ENCODE measurements at regions not wholly inside any gene's neighbourhood (a gene's known extent, or its start where the extent isn't known, plus 50 kb on each side); places are given as distances from the start of the nearest gene placed in this dataset.
"Not testable (repeated sequence)": the region's sequence is repeated elsewhere in the genome, so short reads cannot be mapped to it uniquely, and the experiment has no call there.

DNA sequence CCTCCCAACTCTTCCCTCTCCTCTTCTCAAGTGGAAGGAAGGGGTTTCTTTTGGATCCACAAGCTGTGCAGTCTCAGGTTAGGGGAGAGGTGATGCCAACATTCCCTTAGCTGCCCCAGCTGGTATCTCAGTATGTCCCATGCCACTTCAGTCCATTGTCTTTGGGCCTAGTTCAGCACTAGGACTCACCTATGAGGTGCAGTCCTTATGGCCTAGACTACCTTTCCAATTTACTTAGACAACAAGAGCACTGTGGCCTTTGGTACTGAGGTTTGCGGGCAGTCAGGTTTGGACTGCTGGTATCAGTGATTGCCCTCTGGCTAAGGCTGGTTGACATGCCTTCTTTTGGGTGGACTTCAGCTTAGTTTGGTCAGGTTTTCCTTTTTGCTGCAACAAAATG, 159.9 kb downstream of the POTEH start:
- not testable (repeated sequence) for DNase-seq

DNA sequence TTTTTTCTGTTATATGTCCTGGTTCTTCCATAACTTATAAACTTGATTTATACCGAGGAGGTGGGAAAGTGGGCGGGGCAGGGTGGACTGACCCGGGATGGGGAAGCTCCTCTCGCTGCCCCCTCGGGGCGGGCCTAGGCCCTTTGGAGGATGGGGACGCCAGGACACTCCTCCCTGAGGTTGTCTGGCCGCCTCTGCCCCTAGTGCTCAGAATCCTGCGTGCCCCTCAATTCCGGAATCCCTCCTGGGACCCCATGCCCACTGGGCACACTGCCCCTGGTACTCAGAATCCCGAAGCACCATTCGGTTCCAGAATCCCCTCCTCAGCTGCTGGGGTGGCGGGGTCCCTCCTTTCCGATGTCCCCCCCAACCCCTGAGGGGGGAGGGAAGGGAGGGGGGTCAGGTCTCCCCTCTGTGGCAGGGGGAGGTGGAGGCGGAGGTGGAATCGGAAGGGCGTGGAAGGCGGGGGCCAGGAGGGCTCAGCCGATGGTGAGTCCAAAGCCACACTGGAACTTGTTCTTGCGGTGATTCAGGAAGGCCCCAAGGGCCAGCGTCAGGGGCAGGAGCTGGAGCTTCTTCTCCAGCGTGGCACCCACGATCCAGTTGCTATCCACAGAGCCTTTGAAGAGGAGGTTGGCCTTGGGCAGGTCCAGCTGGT, 164.0 kb downstream of the POTEH start:
- not testable (repeated sequence) for DNase-seq

DNA sequence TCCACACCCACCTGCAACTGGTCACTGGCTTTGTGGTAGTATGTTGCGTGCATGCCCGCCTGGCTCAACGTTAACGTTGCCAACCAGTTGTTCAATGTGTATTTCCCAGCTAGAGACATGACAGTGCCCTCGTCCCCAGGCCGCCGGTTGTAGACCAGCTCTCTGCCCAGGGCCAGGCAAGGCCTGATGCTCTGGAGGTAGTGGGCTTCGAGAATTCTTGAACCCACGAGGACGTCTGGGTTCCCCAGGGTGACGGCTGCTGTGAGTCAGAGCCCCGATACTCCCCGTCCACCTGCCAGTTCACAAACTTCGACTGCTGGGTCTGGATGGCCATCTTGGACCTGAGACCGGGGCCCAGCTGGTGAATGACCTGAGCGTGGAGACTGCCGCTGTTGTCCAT, 164.6 kb downstream of the POTEH start:
- DNase-seq: not testable (repeated sequence)

DNA sequence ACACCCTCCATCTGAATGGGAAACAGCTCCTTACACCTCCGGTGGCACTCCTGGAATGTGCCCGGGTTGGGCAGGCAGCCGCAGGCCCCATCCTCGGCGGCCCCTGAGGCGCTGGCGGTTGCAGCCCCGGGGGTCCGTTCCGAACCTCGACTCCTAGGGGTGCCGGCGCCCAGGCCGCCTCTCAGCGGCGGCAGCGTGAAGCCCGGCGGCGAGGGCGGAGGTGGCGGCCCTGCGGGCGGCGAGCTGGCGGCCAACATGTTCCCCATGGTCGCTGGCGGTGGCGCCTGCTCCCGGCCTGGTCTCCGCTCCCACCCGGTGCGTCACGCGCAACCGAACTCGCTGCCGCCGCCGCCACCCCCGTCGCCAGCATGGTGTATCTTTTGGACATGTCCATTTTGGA, 165.2 kb downstream of the POTEH start:
- DNase-seq: not testable (repeated sequence)

DNA sequence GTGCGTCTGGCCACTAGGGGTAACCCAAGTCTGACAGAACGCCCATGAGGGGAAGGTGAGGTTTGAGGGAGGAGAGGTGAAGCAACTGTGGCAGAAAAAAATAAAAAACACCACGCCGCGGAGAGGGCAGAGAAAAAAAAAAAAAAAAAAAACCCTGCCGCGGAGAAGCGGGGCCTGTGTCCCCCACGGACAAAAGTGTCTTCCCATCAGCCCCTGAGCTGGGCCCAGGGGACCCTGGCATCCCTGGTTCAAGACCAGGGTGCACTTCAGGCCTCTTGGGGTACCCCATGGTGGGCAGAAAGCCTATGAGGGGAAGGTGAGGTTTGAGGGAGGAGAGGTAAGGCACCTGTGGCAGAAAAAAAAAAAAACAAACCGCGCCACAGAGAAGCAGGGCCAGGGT, 191.1 kb downstream of the POTEH start:
- not testable (repeated sequence) for DNase-seq

DNA sequence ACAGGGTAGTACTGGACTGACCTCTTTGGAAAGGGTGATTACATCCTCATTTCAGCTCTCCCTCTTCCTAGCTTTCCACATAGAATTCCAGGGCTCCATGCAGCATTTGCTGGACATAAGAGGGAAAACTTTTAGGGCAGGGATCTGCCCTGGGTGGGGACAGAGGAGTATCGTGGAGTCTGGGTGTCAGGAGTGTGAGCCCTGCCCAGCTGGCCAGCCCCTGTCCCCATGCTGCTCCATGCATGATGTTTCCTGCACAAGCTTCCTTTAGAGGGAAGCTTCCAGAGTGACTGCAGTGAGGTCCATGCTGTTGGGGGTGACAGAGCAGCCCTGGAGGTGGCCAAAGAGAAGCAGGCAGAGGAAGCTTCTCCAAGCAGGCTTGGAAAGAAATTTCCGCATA, 214.5 kb downstream of the POTEH start:
- DNase-seq: not testable (repeated sequence)

DNA sequence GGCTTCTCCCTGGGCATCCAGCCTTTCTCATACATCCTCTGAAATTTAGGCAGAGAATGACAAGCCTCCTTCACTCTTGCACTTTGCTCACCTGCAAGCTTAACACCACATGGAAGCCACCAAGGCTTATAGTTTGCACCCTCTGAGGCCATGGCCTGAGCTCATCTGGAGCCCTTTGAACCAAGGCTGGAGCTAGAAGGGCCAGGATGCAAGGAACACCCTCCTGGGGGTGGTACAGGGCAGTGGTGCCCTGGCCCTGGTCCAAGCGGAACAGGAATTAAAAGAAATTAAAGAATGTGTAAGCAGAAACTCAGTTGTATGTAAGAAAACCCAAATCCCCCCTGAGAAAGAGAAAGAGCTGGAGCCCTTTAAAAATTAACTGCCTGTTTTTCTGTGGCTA, 221.9 kb downstream of the POTEH start:
- DNase-seq: not testable (repeated sequence)

DNA sequence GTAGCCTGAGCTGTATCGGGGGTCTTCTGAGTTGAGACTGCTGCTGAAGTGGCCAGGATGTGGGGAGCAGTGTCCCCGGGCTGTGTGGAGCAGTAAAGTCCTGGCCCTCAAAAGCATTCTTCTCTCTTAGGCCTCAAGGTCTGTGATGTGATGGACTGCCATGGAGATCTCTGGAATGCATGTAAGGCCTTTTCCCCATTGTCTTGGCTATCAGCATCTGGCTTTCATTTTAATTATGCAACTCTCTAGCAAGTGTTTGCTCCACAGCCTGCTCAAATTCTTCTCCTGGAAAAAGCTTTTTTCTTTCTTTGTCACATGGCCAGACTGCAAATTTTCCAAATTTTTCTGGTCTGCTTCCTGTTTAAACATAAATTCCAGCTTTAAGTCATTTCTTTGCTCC, 229.3 kb downstream of the POTEH start:
- not testable (repeated sequence) for DNase-seq

DNA sequence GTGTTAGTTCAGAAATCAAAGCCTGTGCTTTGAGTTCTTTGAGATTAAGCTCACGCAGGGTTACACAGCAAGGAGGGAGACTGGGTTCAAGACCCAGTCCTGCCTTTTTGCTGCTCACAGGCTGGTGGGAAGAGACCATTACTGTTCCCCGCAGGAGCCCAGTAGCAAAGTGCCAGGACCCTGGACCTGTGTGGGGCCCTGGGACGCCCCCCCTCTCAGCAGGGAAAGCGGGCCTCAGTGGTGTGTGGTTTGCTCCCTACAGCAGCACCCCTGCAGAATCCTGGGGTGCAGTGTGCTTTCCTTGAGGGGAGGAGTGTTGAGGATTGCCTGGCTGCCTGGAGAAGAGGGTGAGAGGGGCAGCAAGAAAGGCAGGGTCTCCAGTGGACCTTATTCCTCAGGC, 231.1 kb downstream of the POTEH start:
- not testable (repeated sequence) for DNase-seq

DNA sequence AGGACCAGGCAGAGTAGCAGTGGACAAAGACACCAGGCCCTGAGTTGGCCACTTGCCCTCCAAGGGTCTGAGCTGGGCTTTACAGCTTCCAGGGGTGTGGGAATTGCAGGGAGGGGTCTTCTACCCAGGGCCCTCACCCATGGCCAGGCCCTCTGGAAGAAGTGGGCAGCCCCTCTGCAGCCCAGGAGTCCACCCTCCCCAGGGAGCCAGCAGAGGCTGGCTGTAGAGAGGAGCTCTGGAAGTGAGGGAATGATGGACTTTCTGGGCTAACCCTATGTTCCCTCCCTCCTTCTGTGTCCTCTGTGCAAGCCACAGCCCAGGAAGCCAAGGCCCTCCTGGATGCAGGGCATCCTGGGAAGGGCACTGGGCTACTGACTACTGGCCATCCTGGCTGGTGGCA, 232.3 kb downstream of the POTEH start:
- not testable (repeated sequence) for DNase-seq

DNA sequence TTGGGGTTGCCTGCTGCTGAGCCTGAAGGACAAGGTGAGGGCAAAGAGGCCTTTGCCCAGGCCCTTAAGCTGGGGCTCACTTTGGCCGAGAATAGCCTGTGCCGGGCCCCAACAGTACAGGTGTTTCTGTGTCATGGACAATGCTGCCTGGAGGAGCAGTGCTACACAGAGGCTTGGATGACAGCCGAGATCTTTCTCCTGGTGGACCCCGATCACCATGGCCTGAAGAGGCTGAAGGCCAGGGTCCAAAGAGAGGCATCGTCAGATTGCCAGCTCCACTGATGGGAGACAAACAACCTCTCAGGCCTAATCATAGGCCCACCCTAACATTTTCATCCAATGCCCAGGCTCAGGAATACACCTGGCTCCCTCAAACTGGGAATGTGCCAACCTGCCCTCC, 232.8 kb downstream of the POTEH start:
- DNase-seq: not testable (repeated sequence)

DNA sequence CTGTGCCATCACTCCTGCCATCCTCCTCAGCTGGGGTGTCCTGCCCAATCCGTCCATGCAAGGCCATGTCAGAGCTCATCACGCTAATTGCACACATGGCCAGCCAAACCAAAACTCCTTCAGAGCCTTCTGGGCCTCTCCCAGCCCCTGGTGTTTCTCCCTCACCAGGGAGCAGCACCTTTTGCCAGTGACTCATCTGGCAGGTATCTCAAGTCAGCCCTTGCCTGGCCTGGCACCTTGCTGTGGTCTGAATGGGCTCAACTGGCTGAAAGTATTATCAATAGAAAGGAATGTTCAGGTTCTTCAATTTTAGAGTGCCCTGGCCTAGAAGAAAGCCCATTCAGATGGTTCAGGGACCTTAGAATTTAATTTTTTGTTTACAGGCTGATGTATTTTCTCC, 235.0 kb downstream of the POTEH start:
- not testable (repeated sequence) for DNase-seq

DNA sequence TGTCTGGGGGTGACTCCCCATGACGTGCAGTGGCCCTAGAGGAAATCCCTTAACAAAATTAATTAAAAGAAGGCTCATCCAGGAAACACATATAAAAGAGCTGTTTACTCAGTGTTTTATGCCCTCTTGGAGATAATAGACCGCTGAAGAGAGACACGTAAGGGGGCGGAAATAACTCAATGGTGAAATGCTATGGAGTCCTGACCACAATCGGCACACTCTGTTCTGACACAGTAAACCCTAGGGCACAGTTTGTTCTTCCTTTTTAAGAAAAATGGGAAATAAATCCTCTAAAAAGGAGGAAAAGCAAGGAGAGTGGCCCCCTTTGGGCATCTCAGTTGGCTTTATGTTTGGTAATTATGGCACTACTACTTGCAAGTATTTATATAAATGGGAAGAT, 237.3 kb downstream of the POTEH start:
- DNase-seq: not testable (repeated sequence)

Data from NCI-H1694 (cell line).